Activated T-cell treated with anti-CD3 and anti-CD28 coated beads, Interleukin-2, amount 50 U/mL, for 72 hours (primary cell): ENCODE measurements at regions not wholly inside any gene's neighbourhood (a gene's known extent, or its start where the extent isn't known, plus 50 kb on each side); places are given as distances from the start of the nearest gene placed in this dataset.
A peak's percentile ranks its signal among the peaks of the same experiment; 100 is the strongest.
"Not testable (repeated sequence)": the region's sequence is repeated elsewhere in the genome, so short reads cannot be mapped to it uniquely, and the experiment has no call there.

Source experiments
- ATAC-seq, 2 donors: fragments of 150-1000 bp; cut with Tn5 transposase; replicated peaks in 1 of 2; 2 replicates each; pipeline ENCODE4 v1.10.0; 2021; ENCODE audit warnings: moderate library complexity in 2 of 2, mild to moderate bottlenecking in 1 of 2
- DNase-seq, 2 donors: peaks; one replicate each; pipeline ENCODE4 v3.0.0; 2021 to 2022; ENCODE audit warnings: mixed read lengths in 1 of 2
- H3K27ac Mint-ChIP-seq: one replicate; pipeline ENCODE4 v1.8.0; 2022; ENCODE audit warnings: mild to moderate bottlenecking, moderate library complexity, mixed read lengths
- H3K27me3 Mint-ChIP-seq: one replicate; pipeline ENCODE4 v1.8.0; 2022; ENCODE audit warnings: low read depth, mixed read lengths
- H3K36me3 Mint-ChIP-seq, 2 donors: one replicate each; pipeline ENCODE4 v1.8.0; 2022; ENCODE audit warnings: mixed read lengths in 2 of 2, mild to moderate bottlenecking in 1 of 2; ENCODE audit not compliant: insufficient read depth in 2 of 2
- H3K4me1 Mint-ChIP-seq: one replicate; pipeline ENCODE4 v1.8.0; 2022; ENCODE audit warnings: low read depth, mixed read lengths
- H3K4me3 Mint-ChIP-seq, 2 donors: one replicate each; pipeline ENCODE4 v1.8.0; 2022; ENCODE audit warnings: mild to moderate bottlenecking in 2 of 2, mixed read lengths in 2 of 2, moderate library complexity in 2 of 2
- H3K9me3 Mint-ChIP-seq, 2 donors: one replicate each; pipeline ENCODE4 v1.8.0; 2022; ENCODE audit warnings: mixed read lengths in 2 of 2

DNA sequence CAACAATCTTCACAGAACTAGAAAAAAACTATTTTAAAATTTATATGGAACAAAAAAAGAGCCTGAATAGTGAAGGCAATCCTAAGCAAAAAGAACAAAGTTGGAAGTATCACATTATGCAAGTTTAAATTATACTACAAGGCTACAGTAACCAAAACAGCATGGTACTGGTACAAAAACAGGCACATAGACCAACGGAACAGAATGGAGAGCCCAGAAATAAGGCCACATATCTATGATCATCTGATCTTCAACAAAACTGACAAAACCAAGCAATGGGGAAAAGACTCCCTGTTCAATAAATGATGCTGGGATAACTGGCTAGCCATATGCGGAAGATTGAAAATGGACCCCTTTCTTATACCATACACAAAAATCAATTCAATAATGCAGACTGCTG, 74.4 kb upstream of the RTN4 start:
- H3K9me3 Mint-ChIP-seq, ATAC-seq, H3K4me1 Mint-ChIP-seq, H3K27me3 Mint-ChIP-seq, H3K27ac Mint-ChIP-seq, DNase-seq, H3K4me3 Mint-ChIP-seq, H3K36me3 Mint-ChIP-seq: not testable (repeated sequence)

DNA sequence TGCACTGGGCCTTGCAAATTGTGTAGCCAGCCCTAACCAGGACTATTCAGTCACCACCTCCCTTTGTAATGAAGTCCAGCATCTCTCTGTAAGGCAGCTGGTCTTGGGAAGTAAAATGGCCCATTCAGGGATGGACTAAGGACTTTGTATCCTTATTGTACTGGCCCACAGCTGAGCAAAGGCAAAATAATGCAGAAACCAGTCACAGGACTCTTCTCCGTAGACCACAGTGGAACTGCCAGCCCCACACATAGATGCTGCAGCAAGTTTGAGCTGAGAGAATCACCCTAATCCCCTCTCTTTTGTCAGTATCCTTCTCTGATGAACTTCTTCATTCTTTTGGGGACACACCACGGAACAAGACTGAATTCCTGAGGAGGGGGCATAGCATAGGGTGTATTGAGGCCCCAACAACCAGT, 73.6 kb upstream of the RTN4 start:
- no peaks in the 10 kb centered on the region for H3K4me1 Mint-ChIP-seq
- H3K4me3 Mint-ChIP-seq: no peak overlapping the region
- no peak for DNase-seq
- peaks cover 4 to 5% of the 10 kb centered on the region in 2 donors for H3K9me3 Mint-ChIP-seq
- no peak for ATAC-seq
- H3K27me3 Mint-ChIP-seq: no peaks in the 10 kb centered on the region
- no peak overlapping the region for H3K27ac Mint-ChIP-seq
- peaks cover 0 to 2% of the 10 kb centered on the region in 2 donors for H3K36me3 Mint-ChIP-seq

DNA sequence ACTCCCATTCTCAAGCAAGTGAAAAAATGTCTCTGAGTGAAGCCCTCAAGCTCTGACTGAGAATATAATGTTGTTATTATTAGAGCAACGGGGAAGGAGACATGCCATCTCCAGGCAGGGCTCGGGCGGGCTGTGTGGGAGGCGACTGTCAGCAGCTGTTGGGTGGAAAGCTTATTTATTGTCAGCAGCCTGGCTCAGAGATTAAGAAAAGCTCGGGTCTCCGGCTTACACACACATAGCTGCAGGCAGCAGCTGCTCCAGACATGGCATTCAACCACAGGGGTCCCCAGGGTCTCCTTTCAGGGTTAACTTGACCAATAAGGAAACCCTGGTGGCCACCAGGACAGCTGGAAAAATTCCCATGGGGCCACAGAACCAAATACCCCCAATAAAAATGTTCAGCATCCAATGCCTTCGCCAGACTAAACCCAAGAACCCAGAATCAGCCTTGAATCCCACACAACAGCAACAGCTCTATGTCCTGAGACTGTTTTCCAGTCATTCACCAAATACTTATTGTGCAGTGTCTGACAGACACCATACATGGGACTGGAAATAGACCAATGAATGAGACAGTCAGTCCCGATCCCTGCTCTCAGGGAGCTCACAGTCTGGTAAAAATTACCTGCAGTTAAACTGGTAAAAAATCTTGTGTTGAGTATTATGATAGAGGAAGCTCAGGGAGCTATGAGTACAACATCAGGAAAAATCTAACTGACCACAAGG, 70.5 kb upstream of the RTN4 start:
- peaks cover 0 to 2% of the 10 kb centered on the region in 2 donors for H3K36me3 Mint-ChIP-seq
- H3K9me3 Mint-ChIP-seq: peaks cover 4 to 5% of the 10 kb centered on the region in 2 donors
- no peak overlapping the region for H3K4me3 Mint-ChIP-seq

DNA sequence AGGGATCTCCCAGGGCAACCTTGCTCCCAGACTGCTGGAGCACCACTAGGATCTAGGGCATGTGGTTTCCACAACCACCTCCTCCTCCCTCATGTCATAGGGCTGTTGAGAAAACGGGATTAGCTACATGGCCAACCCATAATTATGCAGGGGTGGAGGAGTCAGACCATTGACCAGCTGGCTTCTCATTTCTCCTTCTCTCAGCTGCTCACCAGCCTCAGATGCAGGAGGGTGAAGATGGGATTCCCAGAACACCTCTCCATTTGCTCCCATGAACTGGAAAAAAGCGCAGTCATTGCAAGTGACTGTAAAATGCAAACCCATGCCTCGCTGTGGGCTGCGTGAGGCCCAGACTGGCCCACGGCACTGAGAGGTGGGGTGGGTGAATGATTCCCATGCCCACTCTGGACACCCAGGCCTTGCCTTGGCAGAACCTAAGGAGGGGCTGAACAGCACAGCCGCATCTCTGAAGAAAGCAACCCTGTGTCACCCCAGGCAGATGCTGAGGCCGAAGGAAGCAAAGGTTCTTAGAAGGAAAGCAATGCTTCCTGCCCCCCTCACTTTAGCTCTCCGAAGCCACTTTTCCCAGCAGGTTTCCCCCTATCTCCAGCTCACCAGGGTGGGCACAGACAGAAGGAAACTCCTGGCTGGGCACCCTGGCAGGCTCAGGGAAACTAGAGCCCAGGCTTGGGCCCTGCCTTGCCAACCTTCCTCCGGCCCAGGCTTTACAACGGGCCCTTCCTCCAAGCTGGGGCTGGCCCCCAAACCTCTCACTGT, 69.6 kb upstream of the RTN4 start:
- Mint-ChIP-seq H3K4me1 (peaks cover 10% of the 10 kb centered on the region), H3K9me3 (peaks cover 3 to 4% of the 10 kb centered on the region in 2 donors), H3K36me3 (no peaks in the 10 kb centered on the region), H3K27me3 (no peaks in the 10 kb centered on the region), H3K4me3 (no peak overlapping the region), H3K27ac (no peak overlapping the region)
- DNase-seq: no peak
- no peak for ATAC-seq

More for the DNA sequence above, 70.5 kb upstream of the RTN4 start:
- Mint-ChIP-seq H3K27me3 (no peaks in the 10 kb centered on the region), H3K4me1 (peaks cover 3% of the 10 kb centered on the region), H3K27ac (no peak overlapping the region)
- DNase-seq (no peak), ATAC-seq (no peak)

DNA sequence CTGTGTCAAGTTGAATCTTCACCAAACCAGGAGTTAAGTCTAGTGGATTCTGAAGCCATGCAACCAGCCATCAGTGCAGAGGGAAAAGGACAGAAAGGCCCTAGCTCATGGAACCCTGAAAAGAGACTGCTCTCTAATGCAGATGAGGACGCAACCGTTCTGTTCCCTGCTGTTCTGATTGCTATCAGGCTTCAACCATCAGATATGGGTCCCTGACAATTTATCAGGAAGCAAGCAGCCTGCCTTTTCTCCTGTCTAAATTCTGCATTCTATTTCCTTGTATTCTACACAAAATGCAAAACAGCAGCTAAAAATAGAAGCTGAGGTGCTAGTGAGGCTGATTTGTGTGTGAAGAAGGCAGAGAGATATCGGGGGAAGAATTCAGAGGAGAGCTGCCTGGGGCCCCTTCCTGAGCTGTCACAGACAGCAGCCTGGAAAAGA, 68.4 kb upstream of the RTN4 start:
- H3K36me3 Mint-ChIP-seq: no peaks in the 10 kb centered on the region
- H3K9me3 Mint-ChIP-seq: no peaks in the 10 kb centered on the region
- H3K27ac Mint-ChIP-seq: no peak overlapping the region
- peaks cover 10% of the 10 kb centered on the region for H3K4me1 Mint-ChIP-seq
- H3K27me3 Mint-ChIP-seq: no peaks in the 10 kb centered on the region
- ATAC-seq (no peak), DNase-seq (no peak)
- no peak overlapping the region for H3K4me3 Mint-ChIP-seq

DNA sequence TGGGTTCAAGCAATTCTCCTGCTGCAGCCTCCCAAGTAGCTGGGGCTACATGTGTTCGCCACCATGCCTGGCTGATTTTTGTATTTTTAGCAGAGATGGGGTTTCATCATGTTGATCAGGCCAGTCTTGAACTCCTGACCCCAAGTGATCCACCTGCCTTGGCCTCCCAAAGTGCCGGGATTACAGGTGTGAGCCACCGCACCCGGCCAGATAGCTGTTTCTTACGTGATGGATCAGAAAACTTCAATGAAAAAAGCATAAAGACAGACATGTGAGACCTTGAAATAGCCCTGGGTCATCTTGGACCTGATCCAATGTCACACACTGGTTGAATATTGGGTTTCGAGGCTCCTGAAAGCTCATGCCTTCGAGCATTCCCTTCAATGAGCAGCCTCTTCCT, 66.7 kb upstream of the RTN4 start:
- no peak for DNase-seq
- no peak overlapping the region for H3K4me3 Mint-ChIP-seq

DNA sequence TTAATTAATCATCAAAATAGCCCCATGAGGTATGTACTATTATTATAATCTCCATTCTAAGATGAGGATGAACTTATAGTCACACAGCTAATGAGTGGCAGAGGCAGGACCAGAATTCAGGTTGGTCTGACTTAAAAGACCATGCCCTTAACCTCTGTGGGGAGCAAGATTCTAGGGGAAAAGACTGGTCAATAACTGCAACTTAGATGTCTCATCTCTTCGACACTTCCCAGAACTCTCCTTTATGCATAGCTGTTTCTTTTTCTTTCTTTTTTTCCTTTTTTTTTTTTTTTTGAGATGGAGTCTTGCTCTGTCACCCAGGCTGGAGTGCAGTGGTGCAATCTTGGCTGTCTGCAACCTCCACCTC, 66.3 kb upstream of the RTN4 start:
- H3K27me3 Mint-ChIP-seq: no peaks in the 10 kb centered on the region
- H3K36me3 Mint-ChIP-seq: no peaks in the 10 kb centered on the region
- ATAC-seq: no peak
- DNase-seq: no peak
- H3K27ac Mint-ChIP-seq: no peak overlapping the region
- peaks cover 14% of the 10 kb centered on the region for H3K4me1 Mint-ChIP-seq
- no peak overlapping the region for H3K4me3 Mint-ChIP-seq
- H3K9me3 Mint-ChIP-seq: no peaks in the 10 kb centered on the region

More for the DNA sequence above, 66.7 kb upstream of the RTN4 start:
- Mint-ChIP-seq H3K27me3 (no peaks in the 10 kb centered on the region), H3K36me3 (no peaks in the 10 kb centered on the region), H3K4me1 (peaks cover 10% of the 10 kb centered on the region), H3K9me3 (no peaks in the 10 kb centered on the region), H3K27ac (no peak overlapping the region)
- ATAC-seq: no peak

DNA sequence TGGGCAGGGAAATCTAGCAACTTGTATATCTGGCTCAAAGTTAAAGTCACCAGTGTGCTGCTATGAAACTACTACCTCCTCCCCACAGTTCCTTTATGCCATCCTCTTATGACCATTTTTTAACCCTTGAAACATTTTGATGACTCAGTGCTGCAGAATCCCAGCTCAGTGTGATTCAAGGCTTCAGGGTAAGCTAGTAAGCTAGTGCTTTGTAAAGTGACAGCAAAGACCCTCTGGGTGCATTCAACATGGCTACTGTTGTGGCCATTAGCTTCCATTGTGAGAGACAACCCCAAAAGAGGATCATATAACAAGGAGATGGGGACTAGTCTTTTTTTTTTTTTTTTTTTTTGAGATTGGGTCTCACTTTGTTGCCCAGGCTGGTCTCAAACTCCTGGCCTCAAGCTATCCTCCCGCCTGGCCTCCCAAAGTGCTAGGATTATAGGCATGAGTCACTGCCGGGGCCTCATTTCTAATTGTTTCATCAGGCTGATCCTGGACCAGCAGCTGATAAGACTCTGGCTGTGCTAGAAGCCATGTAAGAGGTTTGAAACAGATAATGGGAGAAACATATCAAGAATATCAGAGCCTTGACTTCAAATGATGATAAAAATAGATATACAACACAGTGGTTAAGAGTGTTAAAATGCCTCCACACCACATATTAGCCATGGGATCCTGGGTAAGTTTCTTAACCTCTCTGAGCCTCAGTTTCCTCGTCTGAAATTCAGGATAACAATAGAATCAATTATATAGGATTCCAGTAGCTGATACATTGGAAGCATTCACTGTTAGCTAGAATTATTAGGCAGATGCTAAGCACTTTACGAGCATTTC, 65.7 kb upstream of the RTN4 start:
- no peaks in the 10 kb centered on the region for H3K27me3 Mint-ChIP-seq
- peak; percentile 94 to 95 for ATAC-seq

DNA sequence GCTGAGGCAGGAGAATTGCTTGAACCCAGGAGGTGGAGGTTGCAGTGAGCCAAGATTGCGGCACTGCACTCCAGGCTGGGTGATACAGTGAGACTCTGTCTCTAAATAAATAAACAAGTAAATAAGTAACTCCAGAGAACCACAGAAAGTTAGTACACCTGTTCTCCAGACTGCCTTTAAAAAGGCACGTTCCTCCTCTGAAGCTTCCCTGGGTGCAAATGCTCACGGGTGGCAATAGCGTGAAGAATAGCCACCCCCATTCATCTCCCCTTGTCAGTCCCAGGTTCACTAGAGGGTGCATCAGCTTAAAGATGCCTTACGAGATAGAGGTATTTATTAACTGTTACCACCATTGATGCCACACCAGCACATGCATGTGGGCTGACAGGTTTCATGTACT, 64.3 kb upstream of the RTN4 start:
- Mint-ChIP-seq H3K27ac (no peak overlapping the region), H3K27me3 (no peaks in the 10 kb centered on the region), H3K9me3 (no peaks in the 10 kb centered on the region), H3K36me3 (no peaks in the 10 kb centered on the region), H3K4me3 (no peak overlapping the region), H3K4me1 (peaks cover 15% of the 10 kb centered on the region)
- ATAC-seq (no peak), DNase-seq (no peak)

More for the DNA sequence above, 65.7 kb upstream of the RTN4 start:
- Mint-ChIP-seq H3K9me3 (no peaks in the 10 kb centered on the region), H3K4me1 (peaks cover 15% of the 10 kb centered on the region), H3K4me3 (no peak overlapping the region), H3K36me3 (no peaks in the 10 kb centered on the region), H3K27ac (no peak overlapping the region)
- peak in 1 of 2 donors; percentile 13 for DNase-seq

DNA sequence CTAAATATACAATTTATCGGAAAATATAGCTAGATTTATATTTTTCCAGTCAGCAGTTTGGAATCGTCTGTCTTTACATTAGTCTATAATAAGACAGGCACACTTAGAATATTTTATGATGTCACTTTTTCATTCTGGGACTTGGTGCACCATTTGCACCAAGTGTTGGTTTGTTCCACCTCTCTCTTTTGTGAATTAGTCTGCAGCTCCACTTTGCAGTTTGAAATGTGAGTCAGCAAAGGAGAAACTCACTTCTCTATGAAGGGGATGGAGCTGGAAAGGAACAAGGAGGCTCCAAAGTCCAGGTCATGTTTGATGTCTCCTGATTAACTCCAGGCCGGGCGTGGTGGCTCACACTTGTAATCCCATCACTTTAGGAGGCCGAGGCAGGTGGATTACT, 63.8 kb upstream of the RTN4 start:
- Mint-ChIP-seq H3K4me1 (peaks cover 15% of the 10 kb centered on the region), H3K27ac (no peak overlapping the region), H3K27me3 (no peaks in the 10 kb centered on the region), H3K36me3 (no peaks in the 10 kb centered on the region), H3K9me3 (no peaks in the 10 kb centered on the region), H3K4me3 (no peak overlapping the region)
- ATAC-seq (no peak), DNase-seq (no peak)

DNA sequence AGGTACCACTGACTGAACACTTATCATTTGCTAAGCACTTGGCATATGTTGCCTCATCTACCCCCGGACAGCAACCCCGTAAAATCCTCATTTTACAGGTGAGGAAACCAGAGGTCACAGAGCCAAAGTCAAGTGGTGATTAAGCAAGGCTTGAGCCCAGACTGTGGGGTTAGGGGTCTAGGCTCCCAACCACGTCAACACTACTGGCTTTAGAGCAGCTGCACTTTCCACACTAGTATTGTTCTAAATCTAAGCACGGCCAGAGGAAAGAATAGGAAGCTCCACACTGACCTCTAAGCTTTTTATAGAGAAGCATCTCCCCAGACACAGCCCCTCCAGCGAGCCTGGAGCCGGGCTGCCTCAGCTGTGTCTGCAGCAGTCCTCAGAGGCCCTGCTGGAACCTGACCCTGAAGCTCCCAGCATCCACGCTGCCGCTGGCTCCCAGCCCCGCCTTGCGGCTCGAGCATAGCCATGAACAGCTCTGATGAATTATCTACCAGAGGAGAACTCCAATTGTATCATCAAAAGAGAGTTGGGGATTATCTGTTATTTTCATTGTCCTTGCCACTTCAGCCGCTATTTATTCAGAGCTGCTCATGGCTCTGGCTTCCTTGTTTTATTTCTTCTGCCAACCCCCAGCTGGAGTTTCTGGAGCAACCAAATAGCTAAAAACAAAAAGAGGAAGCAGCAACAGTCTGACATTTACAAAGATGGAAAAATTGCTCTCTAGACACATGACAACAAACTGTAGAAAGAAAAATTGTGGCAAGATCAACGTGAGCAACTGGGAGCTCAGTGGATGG, 62.2 kb upstream of the RTN4 start:
- H3K27me3 Mint-ChIP-seq: no peaks in the 10 kb centered on the region
- ATAC-seq: no peak
- H3K4me3 Mint-ChIP-seq: no peak overlapping the region
- no peak overlapping the region for H3K27ac Mint-ChIP-seq
- H3K36me3 Mint-ChIP-seq: no peaks in the 10 kb centered on the region
- no peak for DNase-seq
- no peaks in the 10 kb centered on the region for H3K9me3 Mint-ChIP-seq
- H3K4me1 Mint-ChIP-seq: peaks cover 15% of the 10 kb centered on the region

DNA sequence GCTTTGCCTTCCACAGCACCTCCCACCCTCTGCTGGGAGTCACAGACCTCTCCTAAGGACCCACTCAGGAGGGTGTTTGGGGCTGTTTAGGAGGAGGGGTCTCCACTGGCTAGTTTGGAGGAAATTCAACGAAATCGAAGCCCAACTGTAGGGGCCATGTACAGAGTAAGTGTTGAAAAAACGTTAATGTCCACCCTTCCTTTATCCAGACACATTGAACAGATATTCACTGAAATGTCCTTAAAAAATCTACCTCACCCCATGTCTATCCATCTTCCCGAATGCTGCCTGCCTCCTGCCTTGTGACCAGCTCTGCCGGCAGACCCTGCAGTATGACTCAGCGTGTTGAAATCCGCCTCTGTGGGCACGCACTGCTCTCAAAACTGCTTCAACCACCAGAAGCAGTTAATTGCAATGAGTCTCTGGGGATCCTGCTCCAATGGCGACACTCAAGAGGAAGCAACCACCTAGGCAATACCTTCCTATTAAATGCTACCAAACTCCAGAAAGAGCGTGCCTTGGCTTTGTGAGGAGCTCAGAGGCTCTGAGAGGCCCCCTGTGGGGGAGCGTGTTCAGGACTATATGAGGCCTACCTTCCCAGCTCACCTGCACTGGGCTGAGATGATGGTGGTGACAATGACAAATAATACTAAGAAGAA, 61.4 kb upstream of the RTN4 start:
- Mint-ChIP-seq H3K9me3 (no peaks in the 10 kb centered on the region), H3K4me1 (peaks cover 15% of the 10 kb centered on the region), H3K4me3 (no peak overlapping the region), H3K27me3 (no peaks in the 10 kb centered on the region), H3K36me3 (no peaks in the 10 kb centered on the region), H3K27ac (no peak overlapping the region)
- ATAC-seq (no peak), DNase-seq (no peak)
